ENCODE measurements at regions not wholly inside any gene's neighbourhood (a gene's known extent, or its start where the extent isn't known, plus 50 kb on each side); places are given as distances from the start of the nearest gene placed in this dataset.

DNA sequence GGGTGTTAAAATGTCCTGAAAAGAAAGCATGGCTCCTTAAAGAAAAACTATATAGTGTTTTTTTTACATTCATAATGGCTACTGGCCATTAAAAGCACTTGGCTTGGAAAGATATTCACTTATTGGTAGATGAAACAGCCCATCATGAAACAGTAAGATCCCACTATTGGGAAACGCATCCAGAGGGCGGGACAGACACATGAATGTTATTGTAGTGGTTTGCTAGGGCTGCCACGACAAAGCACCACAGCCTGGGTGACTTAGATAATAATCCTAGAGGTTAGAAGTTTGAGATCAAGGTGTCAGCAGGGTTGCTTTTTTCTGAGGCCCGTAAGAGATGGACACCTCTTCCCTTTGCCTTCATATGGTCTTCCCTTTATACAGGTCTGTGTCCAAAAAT is 139.4 kb upstream of the ANKH start:
- TF ChIP-seq POLR2A (IDR thresholded peaks at IDR 0.05; ENCODE audit: low read length) (no peak), GATA1 (IDR thresholded peaks at IDR 0.05; ENCODE audit: low read depth, low read length) (no peak)
